ENCODE measurements at regions not wholly inside any gene's neighbourhood (a gene's known extent, or its start where the extent isn't known, plus 50 kb on each side); places are given as distances from the start of the nearest gene placed in this dataset.

DNA sequence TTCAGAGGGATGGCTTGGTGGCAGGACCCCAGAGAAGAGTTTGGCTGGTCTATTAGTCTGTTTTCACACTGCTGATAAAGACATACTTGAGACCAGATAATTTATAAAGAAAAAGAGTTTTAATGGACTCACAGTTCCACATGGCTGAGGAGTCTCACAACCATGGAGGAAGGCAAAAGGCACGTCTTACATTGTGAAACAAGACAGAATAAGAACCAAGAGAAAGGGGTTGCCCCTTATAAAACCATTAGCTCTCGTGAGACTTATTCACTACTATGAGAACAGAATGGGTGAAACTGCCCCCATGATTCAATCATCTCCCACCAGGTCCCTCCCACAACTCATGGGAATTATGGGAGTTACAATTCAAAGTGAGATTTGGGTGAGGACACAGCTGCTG lies 78.5 kb upstream of the SSTR1 start:
- TF ChIP-seq, protein P1, sequence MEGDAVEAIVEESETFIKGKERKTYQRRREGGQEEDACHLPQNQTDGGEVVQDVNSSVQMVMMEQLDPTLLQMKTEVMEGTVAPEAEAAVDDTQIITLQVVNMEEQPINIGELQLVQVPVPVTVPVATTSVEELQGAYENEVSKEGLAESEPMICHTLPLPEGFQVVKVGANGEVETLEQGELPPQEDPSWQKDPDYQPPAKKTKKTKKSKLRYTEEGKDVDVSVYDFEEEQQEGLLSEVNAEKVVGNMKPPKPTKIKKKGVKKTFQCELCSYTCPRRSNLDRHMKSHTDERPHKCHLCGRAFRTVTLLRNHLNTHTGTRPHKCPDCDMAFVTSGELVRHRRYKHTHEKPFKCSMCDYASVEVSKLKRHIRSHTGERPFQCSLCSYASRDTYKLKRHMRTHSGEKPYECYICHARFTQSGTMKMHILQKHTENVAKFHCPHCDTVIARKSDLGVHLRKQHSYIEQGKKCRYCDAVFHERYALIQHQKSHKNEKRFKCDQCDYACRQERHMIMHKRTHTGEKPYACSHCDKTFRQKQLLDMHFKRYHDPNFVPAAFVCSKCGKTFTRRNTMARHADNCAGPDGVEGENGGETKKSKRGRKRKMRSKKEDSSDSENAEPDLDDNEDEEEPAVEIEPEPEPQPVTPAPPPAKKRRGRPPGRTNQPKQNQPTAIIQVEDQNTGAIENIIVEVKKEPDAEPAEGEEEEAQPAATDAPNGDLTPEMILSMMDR (conservative IDR thresholded peaks at IDR 0.05; ENCODE audit: low read length), result no peak
- no peak for TF ChIP-seq EZH2phosphoT487 (IDR thresholded peaks at IDR 0.05; ENCODE audit: borderline replicate concordance, low read depth, low read length)
